ENCODE measurements at regions not wholly inside any gene's neighbourhood (a gene's known extent, or its start where the extent isn't known, plus 50 kb on each side); places are given as distances from the start of the nearest gene placed in this dataset.
A peak's percentile ranks its signal among the peaks of the same experiment; 100 is the strongest.
"Not testable (repeated sequence)": the region's sequence is repeated elsewhere in the genome, so short reads cannot be mapped to it uniquely, and the experiment has no call there.

DNA sequence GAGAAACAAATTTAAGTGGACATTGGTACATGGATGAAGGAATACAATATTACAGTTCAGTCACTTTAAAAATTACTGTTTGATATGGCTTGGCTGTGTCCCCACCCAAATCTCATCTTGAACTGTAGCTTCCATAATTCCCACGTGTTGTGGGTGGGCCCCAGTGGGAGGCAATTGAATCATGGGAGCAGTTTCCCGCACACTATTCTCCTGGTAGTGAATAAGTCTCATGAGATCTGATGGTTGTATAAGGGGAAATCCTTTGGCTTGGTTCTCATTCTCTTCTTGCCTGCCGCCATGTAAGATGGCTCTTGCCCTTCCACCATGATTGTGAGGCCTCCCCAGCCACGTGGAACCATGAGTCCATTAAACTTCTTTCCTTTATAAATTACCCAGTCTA is 804.2 kb upstream of the FRG1 start:
- no peak for DNase-seq (ENCODE audit: low read depth in 3 of 3, low spot score in 1 of 3)

- DNase-seq (ENCODE audit: low read depth in 3 of 3, low spot score in 1 of 3), result no peak
These were observed 797.3 kb upstream of the FRG1 start for GRCh38 chr4:189143263-189143952.

- DNase-seq (ENCODE audit: low read depth in 3 of 3, low spot score in 1 of 3), result no peak
These were observed 793.4 kb upstream of the FRG1 start for GRCh38 chr4:189147005-189147929.

DNA sequence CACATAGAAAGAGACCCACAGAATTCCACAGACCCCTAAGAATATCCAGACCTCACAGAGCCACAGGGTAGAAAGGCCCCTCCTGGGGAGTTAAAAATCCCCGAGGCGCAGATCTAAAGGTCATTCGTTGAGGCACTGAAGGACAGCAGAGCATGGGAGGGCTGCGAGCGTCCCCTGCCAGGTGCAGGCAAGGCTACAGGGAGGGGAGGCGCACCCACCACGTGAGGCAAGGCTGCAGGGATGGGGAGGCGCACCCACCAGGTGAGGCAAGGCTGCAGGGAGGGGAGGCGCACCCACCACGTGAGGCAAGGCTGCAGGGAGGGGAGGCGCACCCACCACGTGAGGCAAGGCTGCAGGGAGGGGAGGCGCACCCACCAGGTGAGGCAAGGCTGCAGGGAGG is 785.6 kb upstream of the FRG1 start:
- DNase-seq (ENCODE audit: low read depth in 3 of 3, low spot score in 1 of 3), result not testable (repeated sequence)

DNA sequence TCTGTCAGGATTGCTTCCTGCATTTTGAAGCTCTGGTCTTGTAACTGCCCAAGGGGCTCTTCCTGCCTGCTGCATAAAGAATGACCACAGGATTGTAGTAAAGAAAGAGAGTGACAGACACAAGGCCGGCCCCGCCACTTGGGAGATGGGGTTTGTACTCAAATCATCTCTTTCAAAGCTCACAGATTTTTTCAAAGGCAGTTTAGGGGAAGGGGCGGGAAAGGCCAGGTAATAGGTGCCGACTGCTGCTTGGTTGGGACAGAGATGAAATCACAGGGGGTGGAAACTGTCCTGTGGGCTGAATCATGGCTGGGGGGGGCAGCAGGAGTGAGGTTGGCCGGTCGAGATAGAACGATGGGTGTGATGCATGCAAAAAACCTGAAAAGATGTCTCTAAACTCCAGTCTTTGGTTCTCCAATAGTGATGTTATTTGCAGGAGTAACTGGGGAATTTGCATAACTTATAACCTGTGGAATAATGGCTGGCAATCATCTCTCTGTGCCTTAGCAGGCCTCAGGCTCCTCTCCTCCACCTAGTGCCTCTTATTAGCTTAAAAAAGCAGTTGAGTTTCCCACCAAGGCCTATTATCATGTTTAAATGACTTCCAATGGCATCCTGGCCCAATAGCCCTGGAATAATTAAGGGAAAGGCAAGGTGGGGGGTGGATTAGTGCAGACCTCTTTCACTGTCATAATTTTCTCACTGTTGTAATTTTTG is 778.4 kb upstream of the FRG1 start:
- no peak for DNase-seq (ENCODE audit: low read depth in 3 of 3, low spot score in 1 of 3)

DNA sequence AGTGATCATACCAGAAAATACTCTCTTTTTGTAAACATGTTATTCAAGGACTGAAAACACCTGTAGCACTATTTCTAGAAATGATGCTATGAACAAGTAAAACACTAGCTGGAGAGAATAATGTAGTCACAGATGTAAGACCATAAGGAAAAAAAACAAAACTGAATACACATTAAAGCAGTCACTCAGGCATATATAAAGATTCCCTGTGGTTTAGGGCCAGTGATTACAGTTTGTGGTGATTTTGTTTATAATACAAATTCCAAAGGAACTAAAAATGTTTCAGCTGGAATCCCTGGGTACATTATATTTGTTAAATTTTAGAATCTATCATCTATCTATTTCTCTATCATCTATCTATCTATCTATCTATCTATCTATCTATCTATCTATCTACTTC is 777.8 kb upstream of the FRG1 start:
- DNase-seq (ENCODE audit: low read depth in 3 of 3, low spot score in 1 of 3), result no peak

- no peak for DNase-seq (ENCODE audit: low read depth in 3 of 3, low spot score in 1 of 3)
These were observed 764.7 kb upstream of the FRG1 start for GRCh38 chr4:189176002-189176401.

DNA sequence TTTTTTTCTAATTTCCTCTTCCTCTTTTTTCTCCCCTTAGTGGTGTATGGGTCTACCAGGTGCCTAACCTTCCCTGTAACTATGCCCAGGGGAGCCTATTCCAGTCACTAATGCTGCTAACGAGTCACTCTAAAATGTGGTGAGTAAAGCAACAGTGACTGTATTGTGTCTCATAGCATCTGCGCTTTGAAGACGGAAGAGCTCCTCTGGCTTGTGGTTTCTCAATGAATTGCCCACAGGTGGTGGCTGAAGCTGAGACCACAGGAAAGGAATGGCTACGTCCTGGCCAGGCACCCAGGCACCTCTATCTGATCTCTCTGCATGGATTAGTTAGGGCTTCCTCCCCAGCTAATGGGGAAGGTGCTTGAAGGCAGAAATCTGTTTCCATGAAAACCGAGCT is 763.5 kb upstream of the FRG1 start:
- no peak for DNase-seq (ENCODE audit: low read depth in 3 of 3, low spot score in 1 of 3)

DNA sequence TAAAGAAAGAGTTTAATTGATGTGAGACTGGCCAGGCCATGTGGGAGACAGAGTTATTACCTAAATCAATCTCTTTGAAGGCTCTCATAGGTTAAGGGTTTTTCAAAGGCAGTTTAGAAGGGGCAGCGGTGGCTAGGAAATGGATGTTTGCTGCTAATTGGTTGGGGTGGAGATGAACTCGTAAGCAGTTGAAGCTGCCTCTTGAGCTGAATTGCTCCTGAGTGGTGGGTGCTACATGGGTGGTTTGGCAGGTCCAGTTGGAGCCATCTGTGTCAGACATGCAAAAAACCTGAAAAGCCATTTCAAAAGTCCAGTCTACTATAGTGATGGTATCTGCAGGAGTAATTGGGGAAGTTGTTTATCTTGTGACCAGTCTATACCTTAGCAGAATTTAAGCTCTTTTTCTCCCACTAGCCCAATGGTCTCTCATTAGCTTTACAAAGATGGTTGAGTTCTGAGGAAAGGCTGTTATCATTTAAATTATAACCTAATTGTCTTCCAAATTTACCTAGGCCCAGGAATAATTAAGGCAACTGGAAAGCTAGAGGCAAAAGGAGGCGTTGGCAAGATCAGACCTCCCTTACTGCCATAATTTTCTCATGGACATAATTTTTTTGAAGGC is 762.4 kb upstream of the FRG1 start:
- DNase-seq (ENCODE audit: low read depth in 3 of 3, low spot score in 1 of 3), result no peak

DNA sequence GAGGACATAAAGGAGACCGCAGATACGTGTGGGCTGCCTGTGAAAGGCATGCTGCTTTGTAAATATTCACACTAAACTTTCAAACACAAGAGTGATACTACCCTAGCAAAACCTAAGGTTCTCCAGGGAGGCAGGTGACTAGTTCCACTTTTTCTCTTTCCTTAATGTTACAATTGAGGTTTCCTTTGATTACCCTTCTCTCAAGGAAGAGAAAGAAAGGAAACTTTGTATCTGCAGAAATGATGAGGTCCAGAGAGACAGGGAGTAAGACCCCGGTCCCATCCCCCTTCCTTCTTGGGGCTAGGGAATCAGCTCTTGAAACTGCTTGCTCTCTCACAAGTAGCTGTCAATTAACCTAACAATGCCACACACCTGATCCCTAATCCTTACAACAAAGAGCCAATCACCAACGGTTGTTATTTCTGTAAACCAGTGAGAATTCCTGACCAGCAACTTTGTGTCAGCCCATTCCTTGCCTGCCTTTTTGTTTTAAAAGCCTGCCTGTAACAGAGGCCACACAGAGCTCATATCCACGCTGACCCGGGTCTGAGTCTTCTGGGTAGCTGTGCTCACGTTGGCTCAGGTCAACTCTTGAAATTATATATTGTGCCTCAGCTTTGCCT is 754.8 kb upstream of the FRG1 start:
- no peak for DNase-seq (ENCODE audit: low read depth in 3 of 3, low spot score in 1 of 3)

DNA sequence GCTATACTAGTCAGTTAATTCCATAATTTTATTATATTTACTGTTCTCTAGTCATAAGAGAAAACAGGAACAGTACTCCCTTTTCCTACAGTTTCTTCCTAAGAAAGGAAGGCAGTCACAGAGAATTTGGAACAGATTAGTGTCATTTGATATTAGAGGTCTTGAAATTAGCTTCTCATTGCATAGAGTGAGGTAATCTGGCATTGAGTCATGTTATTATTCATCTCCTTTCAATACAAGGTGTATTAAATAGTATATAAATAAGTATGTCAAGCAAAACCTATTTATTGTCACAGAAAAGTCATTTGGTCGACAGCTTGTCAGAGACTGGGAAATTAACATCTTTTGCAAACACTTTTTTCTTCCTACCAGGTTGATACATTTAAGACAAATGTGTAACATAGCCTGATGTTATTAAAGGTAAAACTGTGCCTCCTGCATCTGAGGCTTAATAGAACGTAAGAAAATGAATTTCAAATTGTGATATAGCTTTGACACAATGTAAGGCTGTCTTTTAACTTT is 753.1 kb upstream of the FRG1 start:
- DNase-seq (ENCODE audit: low read depth in 3 of 3, low spot score in 1 of 3), result no peak

GRCh38 chr4:189198624-189199023 is 742.0 kb upstream of the FRG1 start:
- DNase-seq (ENCODE audit: low read depth in 3 of 3, low spot score in 1 of 3), result no peak

DNA sequence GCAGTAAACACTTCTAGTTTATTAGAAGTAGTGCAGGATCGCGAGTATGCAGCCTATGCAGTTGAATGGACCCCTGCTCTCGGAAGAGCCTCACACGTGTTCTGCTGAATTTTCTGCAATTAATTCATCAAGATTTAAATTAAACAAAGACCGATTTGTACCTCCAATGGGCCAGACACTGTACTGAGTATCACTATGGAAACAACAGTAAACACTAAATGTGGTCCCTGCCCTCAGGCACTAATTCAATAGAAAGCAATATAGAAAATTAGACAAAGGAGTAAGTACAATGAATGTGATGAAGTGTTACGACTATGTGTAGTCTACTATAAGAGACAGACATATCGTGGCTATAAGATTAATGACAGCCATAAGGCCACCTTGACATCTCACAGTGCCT is 740.3 kb upstream of the FRG1 start:
- no peak for DNase-seq (ENCODE audit: low read depth in 3 of 3, low spot score in 1 of 3)

- DNase-seq (ENCODE audit: low read depth in 3 of 3, low spot score in 1 of 3), result peak in 1 of 3 donors; percentile 1
These were observed 738.3 kb upstream of the FRG1 start for GRCh38 chr4:189202182-189202868.

- no peak for DNase-seq (ENCODE audit: low read depth in 3 of 3, low spot score in 1 of 3)
These were observed 737.8 kb upstream of the FRG1 start for GRCh38 chr4:189202869-189203271.

GRCh38 chr4:189204616-189205015 is 736.1 kb upstream of the FRG1 start:
- DNase-seq (ENCODE audit: low read depth in 3 of 3, low spot score in 1 of 3), result no peak

- no peak for DNase-seq (ENCODE audit: low read depth in 3 of 3, low spot score in 1 of 3)
These were observed 733.7 kb upstream of the FRG1 start for GRCh38 chr4:189206953-189207352.

DNA sequence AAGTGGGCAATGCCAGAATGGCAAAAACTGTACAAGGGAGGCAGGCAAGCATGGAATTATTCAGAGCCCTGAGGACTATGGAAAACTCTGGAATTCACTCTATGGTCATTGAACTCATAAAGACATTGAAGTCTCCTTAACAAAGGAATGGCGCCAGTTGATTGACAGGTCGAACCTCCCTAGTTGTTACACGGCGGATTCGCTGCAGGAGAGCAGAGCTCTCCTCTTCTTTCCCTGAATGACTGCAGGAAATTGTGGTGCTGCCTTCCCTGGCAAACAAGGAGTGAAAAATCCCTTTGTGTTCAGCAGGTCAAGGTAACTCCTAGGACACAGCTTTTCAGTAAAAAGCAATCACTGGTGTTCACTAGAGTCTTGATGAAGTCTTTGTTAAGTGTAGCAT is 732.8 kb upstream of the FRG1 start:
- no peak for DNase-seq (ENCODE audit: low read depth in 3 of 3, low spot score in 1 of 3)

DNA sequence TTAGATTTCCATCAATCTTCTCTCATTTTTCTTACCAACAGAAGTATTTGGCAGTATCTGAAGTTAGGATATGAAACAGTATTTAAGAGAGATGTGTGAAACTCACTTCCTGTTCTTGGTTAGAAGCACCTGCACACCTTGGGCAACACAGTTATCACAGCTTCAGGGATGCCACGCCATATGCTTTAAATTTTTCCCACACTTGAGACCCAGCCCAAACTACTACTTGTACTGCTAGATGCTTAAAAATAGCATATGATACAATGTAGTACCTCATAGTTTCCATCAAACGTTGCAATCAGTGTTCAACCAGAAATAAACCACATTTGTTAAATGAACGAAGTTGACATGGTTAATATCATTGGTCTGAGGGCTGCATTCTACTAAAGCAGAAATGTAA is 725.1 kb upstream of the FRG1 start:
- DNase-seq (ENCODE audit: low read depth in 3 of 3, low spot score in 1 of 3), result no peak

DNA sequence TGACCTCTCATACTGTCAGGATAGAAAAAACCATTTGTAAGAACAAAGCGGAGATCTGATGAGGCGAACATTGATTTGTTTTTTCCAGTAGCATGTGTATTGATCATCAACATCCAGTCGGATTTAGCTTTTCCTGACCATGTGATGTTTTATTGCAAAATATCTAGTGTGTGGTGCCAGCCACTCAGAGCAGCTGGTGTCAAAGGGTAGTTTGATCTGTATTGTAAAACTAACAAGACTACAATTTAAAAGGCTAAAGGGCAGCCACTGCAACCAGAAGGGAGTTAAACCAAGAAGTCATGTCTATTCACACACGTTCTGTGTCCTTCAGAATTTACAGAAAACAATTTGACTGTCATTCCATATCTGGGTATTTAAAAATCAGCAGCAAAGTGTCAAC is 719.0 kb upstream of the FRG1 start:
- DNase-seq (ENCODE audit: low read depth in 3 of 3, low spot score in 1 of 3), result no peak
